SK-N-SH (cell line): ENCODE measurements at regions not wholly inside any gene's neighbourhood (a gene's known extent, or its start where the extent isn't known, plus 50 kb on each side); places are given as distances from the start of the nearest gene placed in this dataset.

Experiments
- CHD2 ChIP-seq: fragments of 150-350 bp; IDR thresholded peaks from 2 replicates; pipeline ENCODE4 v1.6.1; 2018; ENCODE audit warnings: low read length; ENCODE audit not compliant: partially characterized antibody
- CTCF ChIP-seq: fragments of 200-600 bp; sonication (generic); IDR thresholded peaks from 2 replicates; pipeline ENCODE4 v1.6.1; 2017; ENCODE audit warnings: antibody characterized with exemption, mild to moderate bottlenecking, moderate library complexity
- ELF1 ChIP-seq: IDR thresholded peaks from 2 replicates; pipeline ENCODE4 v1.4.0; 2012
- EZH2phosphoT487 ChIP-seq: fragments of 200-600 bp; sonication (generic); IDR thresholded peaks from 2 replicates; pipeline ENCODE4 v1.6.1; 2017; ENCODE audit warnings: low read depth, mixed run types, mild to moderate bottlenecking, antibody characterized with exemption, moderate library complexity, borderline replicate concordance
- MAX ChIP-seq: IDR thresholded peaks from 2 replicates; pipeline ENCODE4 v1.4.0; 2012; ENCODE audit warnings: low read depth
- NFIC ChIP-seq: IDR thresholded peaks from 2 replicates; pipeline ENCODE4 v1.4.0; 2012; ENCODE audit warnings: borderline replicate concordance
- NRF1 ChIP-seq: IDR thresholded peaks from 2 replicates; pipeline ENCODE4 v1.6.1; 2012; ENCODE audit warnings: low read depth, mild to moderate bottlenecking, low read length
- POLR2AphosphoS5 ChIP-seq: IDR thresholded peaks from 2 replicates; pipeline ENCODE4 v1.6.1; 2012; ENCODE audit warnings: low read depth, low read length
- RFX5 ChIP-seq: IDR thresholded peaks from 2 replicates; pipeline ENCODE4 v1.6.1; 2012; ENCODE audit warnings: mild to moderate bottlenecking, improper control_type of control experiment, low read length
- TAF1 ChIP-seq: IDR thresholded peaks from 2 replicates; pipeline ENCODE4 v1.6.1; 2012; ENCODE audit warnings: low read depth, mild to moderate bottlenecking, low read length, moderate library complexity, borderline replicate concordance
- TEAD4 ChIP-seq: IDR thresholded peaks from 2 replicates; pipeline ENCODE4 v1.4.0; 2012; ENCODE audit warnings: mild to moderate bottlenecking, borderline replicate concordance; ENCODE audit not compliant: insufficient read depth

- TF ChIP-seq POLR2AphosphoS5 = no peak
- no peak for TF ChIP-seq NFIC
- TF ChIP-seq EZH2phosphoT487 = no peak
- no peak for TF ChIP-seq TAF1
- TF ChIP-seq ELF1 = no peak
- TF ChIP-seq RFX5 = no peak
- no peak for TF ChIP-seq CTCF
- no peak for TF ChIP-seq CHD2
- TF ChIP-seq MAX = no peak
- TF ChIP-seq TEAD4 = no peak
- TF ChIP-seq NRF1 = no peak
Measured at GRCh38 chr5:21649969-21650368, 1203.2 kb downstream of the CDH12 start.
